Neural progenitor cell (in vitro differentiated cells): ENCODE measurements at regions not wholly inside any gene's neighbourhood (a gene's known extent, or its start where the extent isn't known, plus 50 kb on each side); places are given as distances from the start of the nearest gene placed in this dataset.

Experiments used
- DNase-seq: peaks from one replicate; pipeline ENCODE4 v3.0.0-alpha.2; 2016; ENCODE audit warnings: low spot score
- H2AFZ ChIP-seq: fragments of 200-600 bp; sonication (generic); replicated peaks from 2 replicates; pipeline ENCODE4 v1.6.1; 2016; ENCODE audit warnings: antibody characterized with exemption
- H3F3A ChIP-seq: fragments of 200-600 bp; sonication (generic); 2 replicates; pipeline ENCODE4 v1.6.1; 2016; ENCODE audit warnings: antibody characterized with exemption, low read depth
- H3K27ac ChIP-seq: fragments of 200-600 bp; sonication (generic); 2 replicates; pipeline ENCODE4 v1.5.1; 2016; ENCODE audit warnings: mild to moderate bottlenecking
- H3K27me3 ChIP-seq: fragments of 200-600 bp; sonication (generic); 2 replicates; pipeline ENCODE4 v1.6.1; 2016; ENCODE audit warnings: mild to moderate bottlenecking, moderate library complexity
- H3K36me3 ChIP-seq: fragments of 200-600 bp; sonication (generic); 2 replicates; pipeline ENCODE4 v1.5.1; 2016
- H3K4me1 ChIP-seq: fragments of 200-600 bp; sonication (generic); 2 replicates; pipeline ENCODE4 v1.6.1; 2016; ENCODE audit warnings: mixed run types
- H3K4me2 ChIP-seq: fragments of 200-600 bp; sonication (generic); 2 replicates; pipeline ENCODE4 v1.6.1; 2016
- H3K4me3 ChIP-seq: fragments of 200-600 bp; sonication (generic); 2 replicates; pipeline ENCODE4 v1.5.1; 2016
- H3K79me2 ChIP-seq: fragments of 200-600 bp; sonication (generic); 2 replicates; pipeline ENCODE4 v1.6.1; 2016; ENCODE audit warnings: low read depth
- H3K9ac ChIP-seq: fragments of 200-600 bp; sonication (generic); 2 replicates; pipeline ENCODE4 v1.6.1; 2016
- H3K9me3 ChIP-seq: fragments of 200-600 bp; sonication (generic); 2 replicates; pipeline ENCODE4 v1.5.1; 2016; ENCODE audit warnings: low read depth
- H4K20me1 ChIP-seq: fragments of 200-600 bp; sonication (generic); 2 replicates; pipeline ENCODE4 v1.6.1; 2016; ENCODE audit warnings: low read depth
- H3K27ac Mint-ChIP-seq: 3 replicates; pipeline ENCODE4 v1.8.0; 2021; ENCODE audit warnings: mixed read lengths
- H3K27me3 Mint-ChIP-seq: 2 replicates; pipeline ENCODE4 v1.8.0; 2022; ENCODE audit warnings: low read depth, mild to moderate bottlenecking, inconsistent platforms, moderate library complexity, mixed read lengths; ENCODE audit not compliant: insufficient read depth
- H3K36me3 Mint-ChIP-seq: 3 replicates; pipeline ENCODE4 v1.8.0; 2021; ENCODE audit warnings: mixed read lengths
- H3K4me1 Mint-ChIP-seq: 3 replicates; pipeline ENCODE4 v1.8.0; 2021; ENCODE audit warnings: mixed read lengths
- H3K4me3 Mint-ChIP-seq: 3 replicates; pipeline ENCODE4 v1.8.0; 2021; ENCODE audit warnings: mild to moderate bottlenecking, moderate library complexity, mixed read lengths
- H3K9me3 Mint-ChIP-seq: 3 replicates; pipeline ENCODE4 v1.8.0; 2020; ENCODE audit warnings: mixed read lengths
- EZH2 ChIP-seq: fragments of 200-600 bp; sonication (generic); IDR thresholded peaks from 2 replicates; pipeline ENCODE4 v1.6.1; 2017; ENCODE audit warnings: antibody characterized with exemption, mild to moderate bottlenecking, moderate library complexity
- EZH2phosphoT487 ChIP-seq: fragments of 200-600 bp; sonication (generic); IDR thresholded peaks from 2 replicates; pipeline ENCODE4 v1.6.1; 2017; ENCODE audit warnings: antibody characterized with exemption
- TF ChIP-seq, protein P1 (sequence below): fragments of 200-600 bp; sonication (generic); IDR thresholded peaks from 2 replicates; pipeline ENCODE4 v1.5.1; 2017; ENCODE audit warnings: antibody characterized with exemption, mild to moderate bottlenecking

DNA sequence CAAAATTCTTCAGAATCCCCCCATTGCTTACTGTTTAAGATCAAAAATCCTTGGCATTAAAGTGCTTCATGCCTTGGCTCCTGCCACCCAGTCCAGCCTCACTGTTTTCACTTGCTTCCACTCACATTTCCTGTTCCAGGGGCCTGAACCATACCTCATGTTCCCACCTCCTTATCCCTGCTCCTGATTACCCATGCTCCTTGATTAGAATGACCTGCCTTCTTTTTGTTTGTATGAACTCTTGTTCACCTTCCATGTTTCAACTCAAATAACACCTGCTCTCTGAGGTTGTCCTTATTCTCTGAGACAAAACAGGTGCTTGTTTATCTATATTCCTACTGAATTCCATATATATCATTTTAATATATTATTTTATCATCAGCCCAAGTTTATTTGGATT lies 77.1 kb upstream of the VSTM2A start:
- Histone ChIP-seq H3K79me2 (no peaks in the 10 kb centered on the region), H4K20me1 (no peaks in the 10 kb centered on the region), H3K4me2 (no peak overlapping the region), H3K36me3 (no peaks in the 10 kb centered on the region), H3K4me1 (no peaks in the 10 kb centered on the region), H2AFZ (no peak overlapping the region), H3F3A (no peaks in the 10 kb centered on the region), H3K4me3 (no peak overlapping the region), H3K9ac (no peak overlapping the region), H3K27me3 (no peaks in the 10 kb centered on the region), H3K27ac (no peak overlapping the region), H3K9me3 (no peaks in the 10 kb centered on the region)
- no peaks in the 10 kb centered on the region for H3K9me3 Mint-ChIP-seq
- H3K27ac Mint-ChIP-seq, result no peak overlapping the region
- no peaks in the 10 kb centered on the region for H3K27me3 Mint-ChIP-seq
- no peak for DNase-seq
- no peak overlapping the region for H3K4me3 Mint-ChIP-seq
- no peaks in the 10 kb centered on the region for H3K4me1 Mint-ChIP-seq
- TF ChIP-seq, protein P1, sequence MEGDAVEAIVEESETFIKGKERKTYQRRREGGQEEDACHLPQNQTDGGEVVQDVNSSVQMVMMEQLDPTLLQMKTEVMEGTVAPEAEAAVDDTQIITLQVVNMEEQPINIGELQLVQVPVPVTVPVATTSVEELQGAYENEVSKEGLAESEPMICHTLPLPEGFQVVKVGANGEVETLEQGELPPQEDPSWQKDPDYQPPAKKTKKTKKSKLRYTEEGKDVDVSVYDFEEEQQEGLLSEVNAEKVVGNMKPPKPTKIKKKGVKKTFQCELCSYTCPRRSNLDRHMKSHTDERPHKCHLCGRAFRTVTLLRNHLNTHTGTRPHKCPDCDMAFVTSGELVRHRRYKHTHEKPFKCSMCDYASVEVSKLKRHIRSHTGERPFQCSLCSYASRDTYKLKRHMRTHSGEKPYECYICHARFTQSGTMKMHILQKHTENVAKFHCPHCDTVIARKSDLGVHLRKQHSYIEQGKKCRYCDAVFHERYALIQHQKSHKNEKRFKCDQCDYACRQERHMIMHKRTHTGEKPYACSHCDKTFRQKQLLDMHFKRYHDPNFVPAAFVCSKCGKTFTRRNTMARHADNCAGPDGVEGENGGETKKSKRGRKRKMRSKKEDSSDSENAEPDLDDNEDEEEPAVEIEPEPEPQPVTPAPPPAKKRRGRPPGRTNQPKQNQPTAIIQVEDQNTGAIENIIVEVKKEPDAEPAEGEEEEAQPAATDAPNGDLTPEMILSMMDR, result no peak
- TF ChIP-seq EZH2phosphoT487, result no peak
- TF ChIP-seq EZH2, result no peak
- no peaks in the 10 kb centered on the region for H3K36me3 Mint-ChIP-seq

DNA sequence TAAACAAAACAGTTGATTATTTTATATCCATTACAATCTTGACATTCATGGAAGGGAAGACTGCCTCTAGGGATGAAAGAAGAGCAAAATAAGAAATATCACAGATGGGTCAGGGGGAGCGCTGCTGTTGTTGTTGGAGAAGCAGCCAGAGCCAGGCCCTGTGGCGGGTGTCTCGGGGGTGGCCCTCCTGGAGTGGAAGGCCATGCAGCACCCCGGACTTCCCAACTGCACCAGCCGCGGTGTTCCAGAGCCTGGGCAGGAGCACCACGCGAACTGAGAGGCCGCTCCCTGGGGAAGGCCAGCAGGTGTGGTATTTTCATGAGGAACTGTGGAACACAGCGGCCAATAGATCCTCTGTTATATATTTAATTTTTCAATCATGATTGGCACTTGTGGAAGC lies 72.4 kb upstream of the VSTM2A start:
- no peaks in the 10 kb centered on the region for H3K27me3 ChIP-seq
- H3K4me1 ChIP-seq, result no peaks in the 10 kb centered on the region
- Mint-ChIP-seq H3K4me3 (no peak overlapping the region), H3K36me3 (no peaks in the 10 kb centered on the region), H3K27ac (no peak overlapping the region), H3K9me3 (no peaks in the 10 kb centered on the region), H3K4me1 (peaks cover 2% of the 10 kb centered on the region), H3K27me3 (no peaks in the 10 kb centered on the region)
- no peak overlapping the region for H3K27ac ChIP-seq
- H3K79me2 ChIP-seq, result no peaks in the 10 kb centered on the region
- no peaks in the 10 kb centered on the region for H3F3A ChIP-seq
- no peak overlapping the region for H3K4me3 ChIP-seq
- no peaks in the 10 kb centered on the region for H3K36me3 ChIP-seq
- no peaks in the 10 kb centered on the region for H3K9me3 ChIP-seq
- H4K20me1 ChIP-seq, result no peaks in the 10 kb centered on the region
- no peak for DNase-seq
- no peak overlapping the region for H2AFZ ChIP-seq
- TF ChIP-seq EZH2, result no peak
- TF ChIP-seq, protein P1, result no peak
- TF ChIP-seq EZH2phosphoT487, result no peak
- no peak overlapping the region for H3K9ac ChIP-seq
- no peak overlapping the region for H3K4me2 ChIP-seq

DNA sequence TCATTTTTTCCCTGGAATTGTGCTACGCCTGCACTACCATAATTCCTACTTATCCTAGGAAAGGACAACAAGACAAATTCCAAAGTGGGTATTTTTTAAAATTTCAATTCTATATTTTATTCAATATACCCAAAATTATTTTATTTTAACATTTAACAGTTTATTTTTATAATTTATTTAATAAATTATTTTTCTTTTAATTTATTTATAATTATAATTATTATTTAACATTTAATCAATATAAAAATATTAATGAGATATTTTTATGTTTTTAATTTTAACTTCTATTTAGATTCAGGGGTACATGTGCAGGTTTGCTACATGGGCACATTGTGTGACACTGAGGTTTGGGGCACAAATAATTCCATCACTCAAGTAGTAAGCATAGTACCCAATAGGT lies 65.6 kb upstream of the VSTM2A start:
- Histone ChIP-seq H3K36me3 (no peaks in the 10 kb centered on the region), H3K27me3 (no peaks in the 10 kb centered on the region)

More for the DNA sequence above, 65.6 kb upstream of the VSTM2A start:
- H3K4me2 ChIP-seq, result no peak overlapping the region
- no peak overlapping the region for H3K4me3 ChIP-seq
- no peak overlapping the region for H3K27ac ChIP-seq
- Mint-ChIP-seq H3K27me3 (no peaks in the 10 kb centered on the region), H3K4me3 (no peak overlapping the region), H3K27ac (no peak overlapping the region), H3K36me3 (no peaks in the 10 kb centered on the region), H3K4me1 (peaks cover 2% of the 10 kb centered on the region), H3K9me3 (no peaks in the 10 kb centered on the region)
- DNase-seq, result no peak
- H3K4me1 ChIP-seq, result no peaks in the 10 kb centered on the region
- H3K9me3 ChIP-seq, result no peaks in the 10 kb centered on the region
- H3F3A ChIP-seq, result no peaks in the 10 kb centered on the region
- H3K79me2 ChIP-seq, result no peaks in the 10 kb centered on the region
- H4K20me1 ChIP-seq, result no peaks in the 10 kb centered on the region
- H3K9ac ChIP-seq, result no peak overlapping the region
- TF ChIP-seq EZH2phosphoT487 (no peak), EZH2 (no peak)
- TF ChIP-seq, protein P1, result no peak
- H2AFZ ChIP-seq, result no peak overlapping the region
